Heart right ventricle (tissue), 16 donors: ENCODE measurements at regions not wholly inside any gene's neighbourhood (a gene's known extent, or its start where the extent isn't known, plus 50 kb on each side); places are given as distances from the start of the nearest gene placed in this dataset.
"Not testable (repeated sequence)": the region's sequence is repeated elsewhere in the genome, so short reads cannot be mapped to it uniquely, and the experiment has no call there.

Experiments used
- ATAC-seq, 8 donors: fragments of 200-7000 bp; cut with Tn5 transposase; one replicate each; pipeline ENCODE4 v1.9.1; 2020; ENCODE audit warnings: mild to moderate bottlenecking in 8 of 8, moderate library complexity in 8 of 8, moderate number of reproducible peaks in 1 of 8
- DNase-seq, 2 donors: peaks; one replicate each; pipeline ENCODE4 v3.0.0-alpha.2; 2020
- H3K27ac ChIP-seq, 10 donors: fragments of 200-600 bp; sonication (generic) in 2 of 10; one replicate each; pipeline versions ENCODE4 v1.5.0 to v1.8.0; 2020 to 2022; ENCODE audit warnings: mild to moderate bottlenecking in 3 of 10
- H3K27me3 ChIP-seq, 7 donors: fragments of 200-600 bp; one replicate each; pipeline ENCODE4 v1.8.0; 2021 to 2022; ENCODE audit warnings: mild to moderate bottlenecking in 2 of 7
- H3K36me3 ChIP-seq, 9 donors: fragments of 200-600 bp; sonication (generic) in 1 of 9; one replicate each; pipeline versions ENCODE4 v1.5.0 to v1.8.0; 2020 to 2022; ENCODE audit warnings: mild to moderate bottlenecking in 2 of 9
- H3K4me1 ChIP-seq, 9 donors: fragments of 200-600 bp; sonication (generic) in 1 of 9; one replicate each; pipeline versions ENCODE4 v1.5.0 to v1.8.0; 2020 to 2022; ENCODE audit warnings: mild to moderate bottlenecking in 4 of 9
- H3K4me3 ChIP-seq, 10 donors: fragments of 200-600 bp; sonication (generic) in 2 of 10; one replicate each; pipeline versions ENCODE4 v1.5.0 to v1.8.0; 2020 to 2022; ENCODE audit warnings: mild to moderate bottlenecking in 7 of 10, moderate library complexity in 2 of 10
- H3K9me3 ChIP-seq, 11 donors: fragments of 200-600 bp in 10 of 11; sonication (generic) in 2 of 11; one replicate each; pipeline versions ENCODE4 v1.5.0 to v1.8.0; 2013 to 2022; ENCODE audit warnings: mild to moderate bottlenecking in 2 of 11, control low read depth in 1 of 11, moderate library complexity in 1 of 11
- WGBS, 2 donors: extraction: QIAGEN DNeasy Blood & Tissue Kit; methylation state at CpG; one replicate each; pipeline ENCODE4 v1.1.7; 2013; ENCODE audit warnings: inconsistent platforms in 1 of 2; 5-methylcytosine and 5-hydroxymethylcytosine counted together
- intact Hi-C, 10 donors: fragments of 100-400 bp; cut with DNase I; formaldehyde crosslinking; loops; one replicate each; pipeline versions ENCODE4 v1.11.1 to v1.14.2; 2022
- donor health status: Arrhythmogenic right ventricular cardiomyopathy.
- donor health status: ischemic (EF 13 %, LVEDD 7.1; RV severe dilation, severe dysfunction).
- donor health status: healthy with polysubstance abuse.
- donor health status: DM: no; HTN: yes; CAD: no.
- donor health status: DM: no; HTN: no; CAD: no.
- donor health status: ischemic (EF 25% LVEDD 6.9; RV normal size, moderate dysfunction).
- donor health status: ischemic (EF 25% LVEDD 5.7; RV mildly dilated, moderate dysfunction).
- donor health status: healthy.
- donor health status: DM: yes; HTN: yes; CAD: no.
- donor health status: Ischemic cardiomyopathy.
- donor health status: ischemic (EF 35%, LVEDD 5.7; RV mildly dilated, moderate dysfunction).
- donor health status: nonischemic (EF 11% LVEDD 7.7; RV severe dilation, severe dysfunction).
- donor health status: DM: yes; HTN: yes; CAD: no.
- donor health status: PGD.
- donor health status: ischemic (EF 29% LVEDD 5.4; RV normal size, mild dysfunction).
- donor health status: nonischemic (EF 23%, LVEDD 6.1; RV moderate dilation, normal function).

GRCh38 chr1:143831479-143832378, 140.1 kb downstream of the FAM72C start:
- H3K4me1 ChIP-seq, ATAC-seq, H3K27ac ChIP-seq, H3K9me3 ChIP-seq, H3K4me3 ChIP-seq, H3K27me3 ChIP-seq, intact Hi-C loops, H3K36me3 ChIP-seq, DNase-seq: not testable (repeated sequence)
- 14 to 20% methylated on average over 32 to 34 of the region's 34 CpGs for WGBS, 2 donors

- H3K4me3 ChIP-seq, intact Hi-C loops, H3K9me3 ChIP-seq, DNase-seq, H3K27ac ChIP-seq, H3K4me1 ChIP-seq, H3K27me3 ChIP-seq, H3K36me3 ChIP-seq: not testable (repeated sequence)
- peak in 4 of 8 donors; percentile 39 to 58 (median 44) for ATAC-seq
- no CpG with 5 or more reads among the region's 1 CpG for WGBS, 2 donors
Measured at GRCh38 chr1:143826162-143826561, 145.6 kb downstream of the FAM72C start.

- intact Hi-C loops, H3K4me1 ChIP-seq, H3K27me3 ChIP-seq, H3K4me3 ChIP-seq, H3K36me3 ChIP-seq, ATAC-seq, H3K9me3 ChIP-seq, DNase-seq, H3K27ac ChIP-seq: not testable (repeated sequence)
- 50 to 59% methylated on average over 1 to 2 of the region's 3 CpGs for WGBS, 2 donors
Measured at GRCh38 chr1:143824266-143824665, 147.5 kb downstream of the FAM72C start.

- H3K27me3 ChIP-seq, ATAC-seq, intact Hi-C loops, H3K9me3 ChIP-seq, H3K27ac ChIP-seq, H3K4me1 ChIP-seq, H3K36me3 ChIP-seq, DNase-seq, H3K4me3 ChIP-seq: not testable (repeated sequence)
- no CpG with 5 or more reads among the region's 4 CpGs for WGBS, 2 donors
Measured at GRCh38 chr1:143820058-143820457, 151.7 kb downstream of the FAM72C start.

GRCh38 chr1:143816369-143816768, 155.4 kb downstream of the FAM72C start:
- H3K27me3 ChIP-seq, H3K9me3 ChIP-seq, H3K4me1 ChIP-seq, intact Hi-C loops, H3K4me3 ChIP-seq, ATAC-seq, H3K27ac ChIP-seq, H3K36me3 ChIP-seq, DNase-seq: not testable (repeated sequence)
- no CpG with 5 or more reads among the region's 1 CpG for WGBS, 2 donors

GRCh38 chr1:143805374-143805773, 166.4 kb downstream of the FAM72C start:
- H3K27ac ChIP-seq, H3K36me3 ChIP-seq, H3K27me3 ChIP-seq, intact Hi-C loops, ATAC-seq, H3K4me3 ChIP-seq, H3K9me3 ChIP-seq, DNase-seq, H3K4me1 ChIP-seq: not testable (repeated sequence)
- no CpG with 5 or more reads among the region's 4 CpGs for WGBS, 2 donors

GRCh38 chr1:143804707-143805356, 167.0 kb downstream of the FAM72C start:
- H3K9me3 ChIP-seq, H3K27me3 ChIP-seq, H3K4me1 ChIP-seq, DNase-seq, H3K27ac ChIP-seq, intact Hi-C loops, H3K36me3 ChIP-seq: not testable (repeated sequence)
- peak overlapping the region in 2 of 10 donors; percentile 55 to 59 for H3K4me3 ChIP-seq
- ATAC-seq, result peak in 5 of 8 donors; percentile 7 to 43 (median 23)
- 1 to 2% methylated on average over 9 to 13 of the region's 16 CpGs for WGBS, 2 donors

GRCh38 chr1:143803927-143804411, 167.8 kb downstream of the FAM72C start:
- H3K27me3 ChIP-seq, H3K4me1 ChIP-seq, H3K36me3 ChIP-seq, DNase-seq, H3K27ac ChIP-seq, H3K9me3 ChIP-seq, intact Hi-C loops: not testable (repeated sequence)
- WGBS, 2 donors, result 1 to 2% methylated on average over 26 of the region's 26 CpGs
- peak; percentile 43 to 82 (median 74) for ATAC-seq
- peak overlapping the region in 7 of 10 donors; percentile 32 to 59 (median 41) for H3K4me3 ChIP-seq

- DNase-seq, intact Hi-C loops, H3K27me3 ChIP-seq, H3K36me3 ChIP-seq, H3K9me3 ChIP-seq, H3K4me1 ChIP-seq, H3K27ac ChIP-seq, H3K4me3 ChIP-seq: not testable (repeated sequence)
- no CpG with 5 or more reads among the region's 13 CpGs for WGBS, 2 donors
- peak; percentile 67 to 92 (median 86) for ATAC-seq
Measured at GRCh38 chr1:143803095-143803494, 168.7 kb downstream of the FAM72C start.

- H3K36me3 ChIP-seq, DNase-seq, intact Hi-C loops, H3K9me3 ChIP-seq, H3K4me3 ChIP-seq, H3K27me3 ChIP-seq, H3K4me1 ChIP-seq, H3K27ac ChIP-seq: not testable (repeated sequence)
- peak in 6 of 8 donors; percentile 44 to 83 (median 52) for ATAC-seq
- WGBS, 2 donors, result no CpG with 5 or more reads among the region's 22 CpGs
Measured at GRCh38 chr1:143799568-143800187, 172.1 kb downstream of the FAM72C start.

- H3K27ac ChIP-seq, DNase-seq, H3K27me3 ChIP-seq, ATAC-seq, H3K4me1 ChIP-seq, H3K36me3 ChIP-seq, H3K9me3 ChIP-seq, H3K4me3 ChIP-seq, intact Hi-C loops: not testable (repeated sequence)
- no CpG with 5 or more reads among the region's 3 CpGs for WGBS, 2 donors
Measured at GRCh38 chr1:143796369-143796768, 175.4 kb downstream of the FAM72C start.
